PC-9 (cell line): ENCODE measurements at regions not wholly inside any gene's neighbourhood (a gene's known extent, or its start where the extent isn't known, plus 50 kb on each side); places are given as distances from the start of the nearest gene placed in this dataset.

Experiments
- EZH2 ChIP-seq: fragments of 200-600 bp; sonication (generic); IDR thresholded peaks from 2 replicates; pipeline ENCODE4 v1.8.0; 2017; ENCODE audit warnings: antibody characterized with exemption, low read depth
- TF ChIP-seq, protein P1 (sequence below): fragments of 200-600 bp; sonication (generic); conservative IDR thresholded peaks from 2 replicates; pipeline ENCODE4 v1.6.1; 2017; ENCODE audit warnings: mixed run types, antibody characterized with exemption, mild to moderate bottlenecking, moderate library complexity

DNA sequence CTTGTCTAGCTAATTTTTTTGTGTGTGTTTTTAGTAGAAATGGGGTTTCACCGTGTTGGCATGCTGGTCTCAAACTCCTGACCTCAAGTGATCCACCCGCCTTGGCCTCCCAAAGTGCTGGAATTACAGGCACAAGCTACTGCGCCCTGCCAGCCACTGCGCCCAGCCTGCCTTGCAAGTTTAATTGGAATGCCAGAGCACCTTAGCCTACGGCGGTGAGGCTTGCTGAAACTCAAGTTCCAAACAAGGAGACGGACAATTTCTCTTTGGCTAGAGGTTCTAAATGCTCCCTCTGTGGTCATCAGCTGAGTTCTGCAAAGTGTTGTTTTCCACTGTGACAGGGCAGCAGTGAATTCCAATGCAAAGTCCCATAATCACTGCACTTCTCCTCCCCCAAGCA, 583.4 kb downstream of the KCNJ3 start:
- TF ChIP-seq, protein P1, sequence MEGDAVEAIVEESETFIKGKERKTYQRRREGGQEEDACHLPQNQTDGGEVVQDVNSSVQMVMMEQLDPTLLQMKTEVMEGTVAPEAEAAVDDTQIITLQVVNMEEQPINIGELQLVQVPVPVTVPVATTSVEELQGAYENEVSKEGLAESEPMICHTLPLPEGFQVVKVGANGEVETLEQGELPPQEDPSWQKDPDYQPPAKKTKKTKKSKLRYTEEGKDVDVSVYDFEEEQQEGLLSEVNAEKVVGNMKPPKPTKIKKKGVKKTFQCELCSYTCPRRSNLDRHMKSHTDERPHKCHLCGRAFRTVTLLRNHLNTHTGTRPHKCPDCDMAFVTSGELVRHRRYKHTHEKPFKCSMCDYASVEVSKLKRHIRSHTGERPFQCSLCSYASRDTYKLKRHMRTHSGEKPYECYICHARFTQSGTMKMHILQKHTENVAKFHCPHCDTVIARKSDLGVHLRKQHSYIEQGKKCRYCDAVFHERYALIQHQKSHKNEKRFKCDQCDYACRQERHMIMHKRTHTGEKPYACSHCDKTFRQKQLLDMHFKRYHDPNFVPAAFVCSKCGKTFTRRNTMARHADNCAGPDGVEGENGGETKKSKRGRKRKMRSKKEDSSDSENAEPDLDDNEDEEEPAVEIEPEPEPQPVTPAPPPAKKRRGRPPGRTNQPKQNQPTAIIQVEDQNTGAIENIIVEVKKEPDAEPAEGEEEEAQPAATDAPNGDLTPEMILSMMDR, result no peak
- no peak for TF ChIP-seq EZH2
